ENCODE measurements at regions not wholly inside any gene's neighbourhood (a gene's known extent, or its start where the extent isn't known, plus 50 kb on each side); places are given as distances from the start of the nearest gene placed in this dataset.

DNA sequence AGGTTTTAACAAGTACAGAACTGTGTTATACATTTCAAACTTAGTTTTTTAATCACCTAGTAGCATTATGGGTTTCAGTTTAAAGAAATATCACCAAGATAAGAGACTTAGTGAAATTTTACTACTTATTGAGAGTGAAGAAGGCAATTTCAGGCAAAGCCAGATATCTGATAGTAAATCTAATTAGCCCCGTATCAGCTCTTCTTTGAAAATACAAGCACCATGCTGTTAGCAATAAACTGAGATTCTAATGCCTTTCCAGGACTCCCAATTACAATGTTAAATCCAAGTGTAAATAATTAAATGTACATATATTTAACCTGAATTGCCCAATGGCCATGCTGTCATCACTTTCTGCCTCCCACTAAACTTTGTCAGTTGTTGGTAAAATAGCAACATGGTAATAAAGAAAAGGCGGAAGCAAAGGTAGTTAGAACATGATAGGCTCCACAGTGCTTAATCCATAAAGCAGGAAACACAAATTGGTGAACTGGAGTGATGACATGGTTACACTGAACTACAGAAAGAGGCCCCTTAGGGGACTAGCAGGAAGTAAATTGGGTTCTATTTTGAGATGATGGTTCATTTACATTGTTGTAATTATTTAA lies 646.1 kb downstream of the C12orf50 start:
- Histone ChIP-seq H3K27ac (ENCODE audit: control insufficient read depth, insufficient read depth, low read length) (no peak overlapping the region), H3K9ac (ENCODE audit: control insufficient read depth, extremely low read depth, insufficient read depth, low read length) (no peak overlapping the region), H4K20me1 (ENCODE audit: control insufficient read depth, extremely low read depth, insufficient read depth, low read length) (no peaks in the 10 kb centered on the region), H3K36me3 (ENCODE audit: control insufficient read depth in 2 of 2, extremely low read depth in 1 of 2, insufficient read depth in 2 of 2, low read length in 2 of 2) (no peaks in the 10 kb centered on the region), H3K27me3 (ENCODE audit: control insufficient read depth, extremely low read depth, insufficient read depth, low read length) (no peaks in the 10 kb centered on the region), H3K4me1 (ENCODE audit: control insufficient read depth, extremely low read depth, insufficient read depth, low read length) (peaks cover 3% of the 10 kb centered on the region), H2AFZ (ENCODE audit: control insufficient read depth, low read length) (no peak overlapping the region), H3K9me3 (ENCODE audit: control insufficient read depth, low read depth, low read length) (no peaks in the 10 kb centered on the region), H3K79me2 (ENCODE audit: control insufficient read depth, insufficient read depth, low read length) (no peaks in the 10 kb centered on the region), H3K4me3 (ENCODE audit: control insufficient read depth in 2 of 3, extremely low read depth in 1 of 3, insufficient read depth in 2 of 3, low read depth in 1 of 3, low read length in 3 of 3) (no peak overlapping the region), H3K4me2 (ENCODE audit: control insufficient read depth, extremely low read depth, insufficient read depth, low read depth, low read length) (no peak overlapping the region), H3K9me1 (ENCODE audit: control insufficient read depth, extremely low read depth, insufficient read depth, low read length) (no peaks in the 10 kb centered on the region)
- dilution Hi-C loops (cut with MboI; ENCODE audit: extremely low pct_ligation_motif_present, low sequenced_read_pairs): no loop called here
- FAIRE-seq: no peak
- DNase-seq (ENCODE audit: low read depth, low spot score): no peak
- TF ChIP-seq, protein P1, sequence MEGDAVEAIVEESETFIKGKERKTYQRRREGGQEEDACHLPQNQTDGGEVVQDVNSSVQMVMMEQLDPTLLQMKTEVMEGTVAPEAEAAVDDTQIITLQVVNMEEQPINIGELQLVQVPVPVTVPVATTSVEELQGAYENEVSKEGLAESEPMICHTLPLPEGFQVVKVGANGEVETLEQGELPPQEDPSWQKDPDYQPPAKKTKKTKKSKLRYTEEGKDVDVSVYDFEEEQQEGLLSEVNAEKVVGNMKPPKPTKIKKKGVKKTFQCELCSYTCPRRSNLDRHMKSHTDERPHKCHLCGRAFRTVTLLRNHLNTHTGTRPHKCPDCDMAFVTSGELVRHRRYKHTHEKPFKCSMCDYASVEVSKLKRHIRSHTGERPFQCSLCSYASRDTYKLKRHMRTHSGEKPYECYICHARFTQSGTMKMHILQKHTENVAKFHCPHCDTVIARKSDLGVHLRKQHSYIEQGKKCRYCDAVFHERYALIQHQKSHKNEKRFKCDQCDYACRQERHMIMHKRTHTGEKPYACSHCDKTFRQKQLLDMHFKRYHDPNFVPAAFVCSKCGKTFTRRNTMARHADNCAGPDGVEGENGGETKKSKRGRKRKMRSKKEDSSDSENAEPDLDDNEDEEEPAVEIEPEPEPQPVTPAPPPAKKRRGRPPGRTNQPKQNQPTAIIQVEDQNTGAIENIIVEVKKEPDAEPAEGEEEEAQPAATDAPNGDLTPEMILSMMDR (optimal IDR thresholded peaks at IDR 0.05 in 1 of 3, IDR thresholded peaks at IDR 0.05 in 1 of 3, conservative IDR thresholded peaks at IDR 0.05 in 1 of 3; ENCODE audit: extremely low read depth in 1 of 3, insufficient read depth in 2 of 3, low read length in 3 of 3): no peak
- no peak for TF ChIP-seq EZH2 (IDR thresholded peaks at IDR 0.05; ENCODE audit: low read length)

DNA sequence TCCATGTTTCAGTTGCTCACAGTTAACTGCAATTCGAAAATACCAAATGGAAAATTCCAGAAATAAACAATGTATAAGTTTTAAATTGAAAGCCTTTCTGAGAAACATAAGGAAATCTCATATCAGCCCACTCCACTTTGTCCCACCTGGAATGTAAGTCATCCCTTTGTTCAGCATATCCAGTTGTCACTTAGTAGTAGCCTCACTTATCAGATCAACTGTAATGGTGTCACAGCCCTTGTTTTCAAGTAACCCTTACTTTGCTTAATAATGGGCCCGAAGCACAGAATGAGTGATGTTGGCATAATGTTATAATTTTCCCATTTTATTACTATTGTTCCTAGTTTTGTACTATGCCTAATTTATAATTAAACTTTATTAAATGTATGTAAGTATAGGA lies 646.8 kb downstream of the C12orf50 start:
- no peak overlapping the region for H3K4me2 ChIP-seq (ENCODE audit: control insufficient read depth, extremely low read depth, insufficient read depth, low read depth, low read length)
- peaks cover 3% of the 10 kb centered on the region for H3K4me1 ChIP-seq (ENCODE audit: control insufficient read depth, extremely low read depth, insufficient read depth, low read length)
- H3K27me3 ChIP-seq (ENCODE audit: control insufficient read depth, extremely low read depth, insufficient read depth, low read length): no peaks in the 10 kb centered on the region
- H3K36me3 ChIP-seq (ENCODE audit: control insufficient read depth in 2 of 2, extremely low read depth in 1 of 2, insufficient read depth in 2 of 2, low read length in 2 of 2): no peaks in the 10 kb centered on the region
- no peak for TF ChIP-seq EZH2 (IDR thresholded peaks at IDR 0.05; ENCODE audit: low read length)
- no peak overlapping the region for H2AFZ ChIP-seq (ENCODE audit: control insufficient read depth, low read length)
- dilution Hi-C loops (cut with MboI; ENCODE audit: extremely low pct_ligation_motif_present, low sequenced_read_pairs): no loop called here
- H3K4me3 ChIP-seq (ENCODE audit: control insufficient read depth in 2 of 3, extremely low read depth in 1 of 3, insufficient read depth in 2 of 3, low read depth in 1 of 3, low read length in 3 of 3): no peak overlapping the region
- H3K9ac ChIP-seq (ENCODE audit: control insufficient read depth, extremely low read depth, insufficient read depth, low read length): no peak overlapping the region
- no peaks in the 10 kb centered on the region for H3K9me3 ChIP-seq (ENCODE audit: control insufficient read depth, low read depth, low read length)
- no peaks in the 10 kb centered on the region for H3K79me2 ChIP-seq (ENCODE audit: control insufficient read depth, insufficient read depth, low read length)
- H4K20me1 ChIP-seq (ENCODE audit: control insufficient read depth, extremely low read depth, insufficient read depth, low read length): no peaks in the 10 kb centered on the region
- no peak overlapping the region for H3K27ac ChIP-seq (ENCODE audit: control insufficient read depth, insufficient read depth, low read length)
- FAIRE-seq (no peak), DNase-seq (ENCODE audit: low read depth, low spot score) (no peak)
- no peaks in the 10 kb centered on the region for H3K9me1 ChIP-seq (ENCODE audit: control insufficient read depth, extremely low read depth, insufficient read depth, low read length)

DNA sequence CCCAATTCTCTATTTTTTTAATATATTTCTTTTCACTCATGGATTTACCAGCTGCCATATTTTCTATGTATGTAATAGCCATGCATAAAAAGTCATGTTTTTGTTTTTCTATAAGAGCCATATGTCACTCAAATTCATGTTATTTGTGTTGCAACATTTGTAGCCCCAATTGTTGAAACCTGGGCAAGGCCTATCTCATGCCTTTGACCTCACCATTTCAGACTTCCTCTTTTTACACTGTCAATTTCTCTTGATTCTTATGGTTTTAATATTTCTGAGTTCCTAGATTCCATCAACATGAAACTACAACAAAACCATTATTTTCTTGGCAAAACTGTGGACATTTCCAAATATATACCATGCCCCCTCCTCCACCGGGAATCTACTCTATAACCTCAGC lies 647.5 kb downstream of the C12orf50 start:
- Histone ChIP-seq H3K4me2 (ENCODE audit: control insufficient read depth, extremely low read depth, insufficient read depth, low read depth, low read length) (no peak overlapping the region), H3K36me3 (ENCODE audit: control insufficient read depth in 2 of 2, extremely low read depth in 1 of 2, insufficient read depth in 2 of 2, low read length in 2 of 2) (no peaks in the 10 kb centered on the region), H3K4me3 (ENCODE audit: control insufficient read depth in 2 of 3, extremely low read depth in 1 of 3, insufficient read depth in 2 of 3, low read depth in 1 of 3, low read length in 3 of 3) (no peak overlapping the region), H3K9me1 (ENCODE audit: control insufficient read depth, extremely low read depth, insufficient read depth, low read length) (no peaks in the 10 kb centered on the region), H3K27me3 (ENCODE audit: control insufficient read depth, extremely low read depth, insufficient read depth, low read length) (no peaks in the 10 kb centered on the region), H3K79me2 (ENCODE audit: control insufficient read depth, insufficient read depth, low read length) (no peaks in the 10 kb centered on the region), H3K27ac (ENCODE audit: control insufficient read depth, insufficient read depth, low read length) (no peak overlapping the region), H4K20me1 (ENCODE audit: control insufficient read depth, extremely low read depth, insufficient read depth, low read length) (no peaks in the 10 kb centered on the region), H2AFZ (ENCODE audit: control insufficient read depth, low read length) (no peak overlapping the region), H3K9me3 (ENCODE audit: control insufficient read depth, low read depth, low read length) (no peaks in the 10 kb centered on the region), H3K9ac (ENCODE audit: control insufficient read depth, extremely low read depth, insufficient read depth, low read length) (no peak overlapping the region), H3K4me1 (ENCODE audit: control insufficient read depth, extremely low read depth, insufficient read depth, low read length) (peaks cover 3% of the 10 kb centered on the region)
- dilution Hi-C loops (cut with MboI; ENCODE audit: extremely low pct_ligation_motif_present, low sequenced_read_pairs): no loop called here
- no peak for FAIRE-seq
- TF ChIP-seq EZH2 (IDR thresholded peaks at IDR 0.05; ENCODE audit: low read length): no peak
- TF ChIP-seq, protein P1 (optimal IDR thresholded peaks at IDR 0.05 in 1 of 3, IDR thresholded peaks at IDR 0.05 in 1 of 3, conservative IDR thresholded peaks at IDR 0.05 in 1 of 3; ENCODE audit: extremely low read depth in 1 of 3, insufficient read depth in 2 of 3, low read length in 3 of 3): no peak
- no peak for DNase-seq (ENCODE audit: low read depth, low spot score)

Measured in keratinocyte (primary cell).